HS-27A (cell line): ENCODE measurements at regions not wholly inside any gene's neighbourhood (a gene's known extent, or its start where the extent isn't known, plus 50 kb on each side); places are given as distances from the start of the nearest gene placed in this dataset.
"Not testable (repeated sequence)": the region's sequence is repeated elsewhere in the genome, so short reads cannot be mapped to it uniquely, and the experiment has no call there.

Experiments
- DNase-seq: peaks from one replicate; pipeline ENCODE4 v3.0.0-alpha.2; 2012; ENCODE audit warnings: low read depth, missing footprints

DNA sequence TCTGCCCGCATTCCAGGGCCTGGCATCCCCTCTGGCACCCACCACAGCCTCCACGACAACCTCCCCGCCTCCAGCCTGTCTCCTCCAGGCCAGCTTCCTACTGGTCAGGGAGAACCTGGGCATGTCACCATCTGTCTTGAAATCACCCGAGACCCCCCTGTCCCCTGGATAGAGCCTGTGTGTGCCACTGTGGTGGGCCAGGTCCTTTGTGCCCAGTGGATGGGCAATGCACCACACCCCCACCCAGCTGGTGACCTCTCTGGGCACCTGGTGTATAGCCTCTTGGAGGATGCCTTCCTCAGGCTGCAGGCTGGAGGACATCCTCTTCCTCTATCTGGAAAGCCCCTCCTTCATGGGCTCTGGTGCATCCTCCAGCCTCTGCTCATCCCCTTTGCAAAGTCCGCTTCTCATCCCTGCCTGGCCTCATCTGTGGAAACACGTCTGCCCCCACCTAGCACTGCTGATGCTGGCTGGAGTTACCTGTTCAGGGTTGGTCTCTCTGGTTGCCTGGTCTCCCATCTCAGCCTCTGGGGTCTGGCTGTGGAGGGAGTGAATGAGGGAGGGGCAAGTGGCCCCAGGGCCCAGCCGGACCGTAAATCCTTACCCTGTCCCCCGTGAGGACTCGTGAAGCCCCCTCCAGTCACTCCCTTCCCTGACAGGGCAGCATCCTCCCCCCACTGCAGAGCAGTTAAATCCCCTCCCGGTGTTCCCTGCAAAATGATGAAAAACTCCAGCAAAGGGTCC is 589.6 kb downstream of the TBC1D22A start:
- DNase-seq: no peak

GRCh38 chr22:47346287-47346686 is 583.8 kb downstream of the TBC1D22A start:
- not testable (repeated sequence) for DNase-seq

- DNase-seq: no peak
Measured at GRCh38 chr22:47345025-47345424, 582.6 kb downstream of the TBC1D22A start.

DNA sequence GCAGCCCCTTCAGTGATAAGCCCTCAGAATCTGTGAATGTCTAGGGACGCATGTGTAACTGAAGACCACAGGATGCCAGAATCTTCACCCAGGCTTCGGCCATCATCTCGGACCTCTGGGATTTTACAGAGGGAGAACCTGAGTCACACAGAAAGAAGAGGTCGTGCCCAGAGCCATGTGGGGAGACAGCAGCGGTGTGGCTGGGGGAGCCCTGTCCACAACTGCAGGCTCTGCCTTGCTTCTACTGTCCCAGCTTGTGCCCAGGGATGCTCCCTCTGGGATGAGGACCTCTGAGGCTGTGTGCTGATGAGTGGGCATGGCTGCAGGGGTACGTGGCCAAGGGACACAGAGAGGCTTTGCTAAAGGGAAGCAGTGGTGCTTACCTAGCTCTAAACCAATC is 582.0 kb downstream of the TBC1D22A start:
- no peak for DNase-seq

DNA sequence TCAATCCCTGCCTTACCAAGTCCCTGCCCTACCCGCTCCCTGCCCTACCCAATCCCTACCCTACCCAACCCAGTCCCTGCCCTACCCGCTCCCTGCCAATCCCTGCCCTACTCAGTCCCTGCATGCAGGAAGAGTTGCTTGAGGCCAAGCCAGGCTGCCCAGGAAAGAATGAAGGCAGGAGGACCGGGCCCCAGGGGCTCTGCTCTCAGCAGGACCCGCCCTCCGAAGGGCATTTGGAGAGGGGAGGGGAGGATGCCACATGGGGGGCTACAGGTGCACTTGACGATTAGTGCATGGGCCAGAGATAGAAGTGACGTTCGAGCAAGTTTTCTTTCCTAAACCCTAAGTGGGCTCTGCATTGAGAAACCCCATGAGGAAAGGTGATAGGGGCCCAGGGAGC is 581.2 kb downstream of the TBC1D22A start:
- DNase-seq: no peak

DNA sequence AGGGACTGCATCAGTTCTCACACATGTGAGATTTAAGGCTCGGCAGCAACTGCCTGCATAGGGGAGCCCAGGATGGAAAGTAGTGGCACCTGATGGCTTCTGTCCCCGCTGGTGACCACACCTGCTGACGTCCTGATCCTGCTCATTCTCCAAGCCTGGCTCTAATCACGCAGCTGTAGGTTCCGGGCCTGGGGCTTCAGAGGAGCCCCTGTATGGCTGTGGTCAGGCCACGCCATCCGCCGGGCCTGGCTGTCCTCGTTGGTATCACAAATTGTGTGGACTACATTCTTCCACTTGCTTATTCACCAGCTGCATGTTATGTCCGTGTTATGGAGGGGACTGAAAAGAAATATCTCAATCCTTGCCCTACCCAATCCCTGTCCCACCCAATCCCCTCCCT is 580.0 kb downstream of the TBC1D22A start:
- DNase-seq: no peak

DNA sequence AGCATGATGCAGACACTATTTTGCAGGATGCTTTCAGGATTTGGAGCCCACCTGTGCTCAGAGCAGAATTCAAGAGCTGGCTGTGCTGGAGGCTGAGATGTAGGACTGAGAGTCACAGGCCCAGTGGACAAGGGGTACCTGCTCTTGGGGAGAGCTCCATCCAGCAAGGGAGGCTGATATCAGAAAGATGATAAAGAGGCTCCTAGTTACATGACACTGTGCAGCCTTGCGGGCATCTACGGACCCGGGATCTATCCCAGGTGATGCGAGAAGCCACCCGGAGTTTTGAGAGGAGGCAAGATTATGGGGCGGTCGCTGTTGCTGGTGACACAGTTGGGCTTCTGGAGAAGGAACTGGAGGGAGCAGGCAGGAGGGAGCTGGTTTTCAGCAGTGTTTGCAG is 579.0 kb downstream of the TBC1D22A start:
- DNase-seq: no peak

- DNase-seq: no peak
Measured at GRCh38 chr22:47340851-47341436, 578.5 kb downstream of the TBC1D22A start.

DNA sequence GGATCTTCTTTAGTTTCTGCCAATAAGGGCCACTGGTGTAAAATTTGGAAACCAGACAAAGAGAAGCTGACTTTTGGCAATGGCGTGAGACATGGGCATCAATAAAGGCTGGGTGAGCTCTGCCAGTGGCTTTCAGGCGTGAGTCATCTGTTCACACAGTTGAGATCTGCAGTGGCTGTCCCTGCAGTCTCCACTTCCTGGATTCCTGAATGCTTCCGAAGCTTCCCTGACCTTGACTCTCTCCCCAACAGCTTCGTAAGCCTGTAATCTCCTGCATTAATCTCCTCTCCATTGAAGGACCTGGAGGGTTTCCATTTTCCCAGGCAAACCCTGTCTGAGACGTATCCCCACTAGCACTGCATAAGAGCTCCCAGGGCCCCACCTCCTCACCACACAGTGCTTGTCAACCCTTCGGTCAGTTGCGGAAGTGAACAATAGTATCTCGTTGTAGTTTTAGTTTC is 574.7 kb downstream of the TBC1D22A start:
- DNase-seq: no peak

DNA sequence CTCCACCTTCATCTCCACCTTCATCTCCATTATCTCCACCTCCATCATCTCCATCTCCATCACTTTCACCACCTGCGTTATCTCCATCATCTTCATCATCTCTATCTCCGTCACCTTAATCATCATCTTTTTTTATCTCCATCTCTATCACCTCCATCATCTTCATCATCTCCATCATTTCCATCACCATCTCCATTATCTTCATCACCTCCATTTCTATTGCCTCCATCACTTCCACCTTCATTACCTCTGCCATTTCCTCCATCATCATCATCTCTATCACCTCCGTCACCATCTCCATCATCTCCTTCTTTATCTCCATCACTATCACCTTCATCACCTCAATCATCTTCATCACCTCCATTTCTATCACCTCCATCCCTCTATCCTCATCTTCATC is 573.5 kb downstream of the TBC1D22A start:
- DNase-seq: no peak

DNA sequence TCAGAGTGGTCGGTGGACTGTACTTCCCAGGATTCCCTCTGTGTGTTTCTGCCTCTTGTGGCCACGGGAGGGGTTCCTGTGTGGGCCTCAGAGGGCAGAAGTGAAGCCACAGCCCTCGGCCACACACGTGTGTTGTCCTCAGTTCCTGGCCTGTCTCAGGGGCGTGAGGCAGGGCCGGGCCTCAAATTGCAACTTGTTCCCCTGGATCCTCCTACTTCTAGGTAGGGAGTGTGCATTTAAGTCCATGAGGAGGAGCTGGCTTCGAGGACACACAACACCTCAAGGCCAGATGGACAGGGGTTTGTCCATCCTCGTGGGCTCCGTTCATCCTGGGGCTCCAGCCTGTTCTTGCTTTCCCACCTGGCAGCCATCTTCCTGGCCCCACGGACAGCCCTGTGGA is 573.0 kb downstream of the TBC1D22A start:
- DNase-seq: no peak

DNA sequence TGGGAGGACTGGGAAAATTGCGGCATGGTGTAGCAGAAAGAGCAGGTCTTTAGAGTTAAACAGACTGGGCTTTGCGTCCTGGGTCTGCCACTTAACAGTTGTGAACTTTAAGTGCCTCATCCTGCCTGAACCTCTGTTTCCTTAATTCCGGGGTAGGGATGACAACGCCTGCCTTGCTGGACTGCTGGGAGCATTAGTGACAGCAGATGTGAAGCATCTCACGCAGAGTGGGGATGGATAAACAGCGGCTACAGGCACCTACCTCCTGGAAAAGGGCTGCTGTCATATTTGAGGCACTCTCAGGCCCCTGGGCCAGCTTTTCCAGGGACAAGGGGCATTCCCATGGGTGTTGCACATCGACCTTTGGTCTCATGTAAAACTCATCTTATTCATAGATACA is 572.2 kb downstream of the TBC1D22A start:
- no peak for DNase-seq

- DNase-seq: no peak
Measured at GRCh38 chr22:47333625-47334024, 571.2 kb downstream of the TBC1D22A start.

GRCh38 chr22:47332246-47332980 is 570.0 kb downstream of the TBC1D22A start:
- no peak for DNase-seq

GRCh38 chr22:47331750-47332149 is 569.3 kb downstream of the TBC1D22A start:
- no peak for DNase-seq

DNA sequence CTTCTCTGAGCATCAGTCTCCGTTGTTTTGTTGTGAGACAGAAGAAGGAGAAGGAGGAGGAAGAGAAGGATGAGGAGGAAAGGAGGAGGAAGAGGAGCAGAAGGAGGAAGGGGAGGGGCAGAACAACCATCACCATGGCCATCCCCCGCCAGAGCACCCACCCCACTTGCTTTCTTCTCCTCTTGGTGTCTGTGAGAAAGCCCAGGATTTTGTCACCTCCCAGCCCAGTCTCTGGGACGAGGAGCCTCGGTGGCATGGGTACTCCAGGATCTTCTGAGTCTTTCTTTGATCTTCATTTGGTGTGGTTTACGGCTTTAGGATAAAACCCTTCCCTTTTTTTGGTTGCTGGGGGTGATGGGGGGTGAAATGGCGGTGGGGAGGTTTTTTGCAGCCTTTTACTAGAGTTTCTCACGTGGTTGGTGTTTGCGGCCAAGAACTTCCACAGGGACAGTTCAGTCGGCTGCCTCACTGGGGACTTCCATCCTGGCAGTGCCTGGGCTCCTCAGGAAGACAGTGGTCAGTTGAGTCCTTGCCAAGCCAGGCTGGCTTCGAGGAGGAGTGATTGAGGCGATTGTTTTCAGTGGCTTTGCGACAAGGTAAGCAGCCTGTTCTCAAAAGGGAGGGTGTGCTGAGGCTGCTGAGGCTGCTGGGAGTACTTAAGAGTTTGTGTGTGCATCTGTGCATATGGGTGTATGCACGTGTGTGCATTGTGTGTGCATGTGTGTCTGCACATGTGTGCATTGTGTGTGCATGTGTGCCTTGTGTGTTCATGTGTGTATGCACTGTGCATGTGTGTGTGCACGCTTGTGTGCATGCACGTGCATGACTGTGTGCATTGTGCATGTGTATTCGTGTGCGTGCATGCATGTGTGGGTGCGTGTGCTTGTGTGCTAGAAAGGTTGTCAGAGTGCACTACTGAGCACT is 567.5 kb downstream of the TBC1D22A start:
- no peak for DNase-seq

GRCh38 chr22:47328550-47329243 is 566.2 kb downstream of the TBC1D22A start:
- no peak for DNase-seq

GRCh38 chr22:47327241-47327640 is 564.8 kb downstream of the TBC1D22A start:
- DNase-seq: no peak

GRCh38 chr22:47325249-47325648 is 562.8 kb downstream of the TBC1D22A start:
- DNase-seq: no peak

- no peak for DNase-seq
Measured at GRCh38 chr22:47324435-47324990, 562.1 kb downstream of the TBC1D22A start.

DNA sequence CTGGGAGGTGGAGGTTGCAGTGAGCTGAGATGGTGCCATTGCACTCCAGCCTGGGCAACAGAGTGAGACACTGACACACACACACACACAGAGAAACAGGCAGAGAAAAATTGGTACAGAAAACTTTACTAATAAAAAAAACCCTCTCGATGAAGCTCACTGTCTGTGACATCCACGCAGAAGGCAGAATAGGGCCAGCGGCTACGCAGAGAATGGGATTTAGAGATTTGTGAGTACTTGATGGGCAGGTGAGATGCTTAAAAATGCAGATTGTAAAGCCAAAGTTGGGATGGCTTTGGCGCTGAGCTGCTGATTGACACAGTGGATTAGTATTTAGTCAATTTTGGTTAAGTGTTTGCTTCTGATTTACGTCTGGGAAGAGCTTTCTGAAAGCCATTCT is 561.1 kb downstream of the TBC1D22A start:
- no peak for DNase-seq
